Smooth muscle cell of the brain vasculature (primary cell): ENCODE measurements at regions not wholly inside any gene's neighbourhood (a gene's known extent, or its start where the extent isn't known, plus 50 kb on each side); places are given as distances from the start of the nearest gene placed in this dataset.

Source experiments
- DNase-seq: peaks from one replicate; pipeline ENCODE4 v3.0.0-alpha.2; 2012; ENCODE audit warnings: low read depth, low spot score

GRCh38 chr4:1464581-1465171, 58.4 kb upstream of the NKX1-1 start:
- no peak for DNase-seq

GRCh38 chr4:1463927-1464540, 57.8 kb upstream of the NKX1-1 start:
- no peak for DNase-seq

GRCh38 chr4:1463088-1463926, 57.1 kb upstream of the NKX1-1 start:
- DNase-seq, result no peak

- no peak for DNase-seq
Measured at GRCh38 chr4:1462768-1463075, 56.5 kb upstream of the NKX1-1 start.

- DNase-seq, result no peak
Measured at GRCh38 chr4:1462009-1462767, 55.9 kb upstream of the NKX1-1 start.

GRCh38 chr4:1460967-1461868, 55.0 kb upstream of the NKX1-1 start:
- no peak for DNase-seq

GRCh38 chr4:1459722-1460511, 53.7 kb upstream of the NKX1-1 start:
- no peak for DNase-seq

- no peak for DNase-seq
Measured at GRCh38 chr4:1459081-1459721, 53.0 kb upstream of the NKX1-1 start.

- DNase-seq, result no peak
Measured at GRCh38 chr4:1458581-1458980, 52.3 kb upstream of the NKX1-1 start.
